ENCODE measurements at regions not wholly inside any gene's neighbourhood (a gene's known extent, or its start where the extent isn't known, plus 50 kb on each side); places are given as distances from the start of the nearest gene placed in this dataset.

GRCh38 chr11:50174189-50174588 lies 141.5 kb downstream of the OR4C45 start:
- TF ChIP-seq, protein P1, sequence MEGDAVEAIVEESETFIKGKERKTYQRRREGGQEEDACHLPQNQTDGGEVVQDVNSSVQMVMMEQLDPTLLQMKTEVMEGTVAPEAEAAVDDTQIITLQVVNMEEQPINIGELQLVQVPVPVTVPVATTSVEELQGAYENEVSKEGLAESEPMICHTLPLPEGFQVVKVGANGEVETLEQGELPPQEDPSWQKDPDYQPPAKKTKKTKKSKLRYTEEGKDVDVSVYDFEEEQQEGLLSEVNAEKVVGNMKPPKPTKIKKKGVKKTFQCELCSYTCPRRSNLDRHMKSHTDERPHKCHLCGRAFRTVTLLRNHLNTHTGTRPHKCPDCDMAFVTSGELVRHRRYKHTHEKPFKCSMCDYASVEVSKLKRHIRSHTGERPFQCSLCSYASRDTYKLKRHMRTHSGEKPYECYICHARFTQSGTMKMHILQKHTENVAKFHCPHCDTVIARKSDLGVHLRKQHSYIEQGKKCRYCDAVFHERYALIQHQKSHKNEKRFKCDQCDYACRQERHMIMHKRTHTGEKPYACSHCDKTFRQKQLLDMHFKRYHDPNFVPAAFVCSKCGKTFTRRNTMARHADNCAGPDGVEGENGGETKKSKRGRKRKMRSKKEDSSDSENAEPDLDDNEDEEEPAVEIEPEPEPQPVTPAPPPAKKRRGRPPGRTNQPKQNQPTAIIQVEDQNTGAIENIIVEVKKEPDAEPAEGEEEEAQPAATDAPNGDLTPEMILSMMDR (IDR thresholded peaks at IDR 0.05; ENCODE audit: low read length), result peak; percentile 26
- TF ChIP-seq EZH2 (optimal IDR thresholded peaks at IDR 0.05; ENCODE audit: low read depth, low read length) (no peak), EZH2phosphoT487 (IDR thresholded peaks at IDR 0.05; ENCODE audit: low read length) (no peak)

All from MM.1S (cell line).